Heart left ventricle (tissue), 16 donors: ENCODE measurements at regions not wholly inside any gene's neighbourhood (a gene's known extent, or its start where the extent isn't known, plus 50 kb on each side); places are given as distances from the start of the nearest gene placed in this dataset.

Experiments
- ATAC-seq, 4 donors: fragments of 200-7000 bp; cut with Tn5 transposase; one replicate each; pipeline ENCODE4 v1.9.1; 2020 to 2022; ENCODE audit warnings: moderate library complexity in 4 of 4, mild to moderate bottlenecking in 3 of 4, moderate number of reproducible peaks in 1 of 4
- DNase-seq, 5 donors: peaks; one replicate each; pipeline ENCODE4 v3.0.0-alpha.2; 2020
- H3K27ac ChIP-seq, 12 donors: fragments of 200-600 bp; sonication (generic) in 4 of 12; one replicate each; pipeline versions ENCODE4 v1.5.0 to v1.8.0; 2016 to 2022; ENCODE audit warnings: mild to moderate bottlenecking in 2 of 12
- H3K27me3 ChIP-seq, 9 donors: fragments of 200-600 bp; sonication (generic) in 2 of 9; one replicate each; pipeline versions ENCODE4 v1.5.1 to v1.8.0; 2016 to 2022; ENCODE audit warnings: mild to moderate bottlenecking in 3 of 9
- H3K36me3 ChIP-seq, 9 donors: fragments of 200-600 bp; sonication (generic) in 2 of 9; one replicate each; pipeline versions ENCODE4 v1.5.0 to v1.8.0; 2018 to 2022; ENCODE audit warnings: mild to moderate bottlenecking in 2 of 9
- H3K4me1 ChIP-seq, 12 donors: fragments of 200-600 bp; sonication (generic) in 4 of 12; one replicate each; pipeline versions ENCODE4 v1.5.0 to v1.8.0; 2016 to 2022; ENCODE audit warnings: mild to moderate bottlenecking in 3 of 12
- H3K4me3 ChIP-seq, 12 donors: fragments of 200-600 bp; sonication (generic) in 4 of 12; one replicate each; pipeline versions ENCODE4 v1.5.0 to v1.8.0; 2017 to 2022; ENCODE audit warnings: mild to moderate bottlenecking in 9 of 12, moderate library complexity in 4 of 12
- H3K9me3 ChIP-seq, 12 donors: fragments of 200-600 bp; sonication (generic) in 4 of 12; one replicate each; pipeline versions ENCODE4 v1.5.0 to v1.8.0; 2016 to 2022; ENCODE audit warnings: mild to moderate bottlenecking in 1 of 12
- CTCF ChIP-seq, 12 donors: fragments of 200-600 bp; sonication (generic) in 4 of 12; IDR thresholded peaks; one replicate each; pipeline versions ENCODE4 v1.5.0 to v1.8.0; 2018 to 2022; ENCODE audit warnings: antibody characterized with exemption in 12 of 12, mild to moderate bottlenecking in 5 of 12
- POLR2A ChIP-seq, 2 donors: fragments of 450-650 bp; IDR thresholded peaks; one replicate each; pipeline ENCODE4 v1.6.1; 2017; ENCODE audit warnings: antibody characterized with exemption in 2 of 2, mild to moderate bottlenecking in 2 of 2, moderate library complexity in 2 of 2
- WGBS, 4 donors: extraction: QIAGEN DNeasy Blood & Tissue Kit in 2 of 4; methylation state at CpG; one replicate each; pipeline versions ENCODE4 v1.1.5 to v1.1.7; 2013 to 2018; 5-methylcytosine and 5-hydroxymethylcytosine counted together
- intact Hi-C, 10 donors: fragments of 100-400 bp; cut with DNase I; formaldehyde crosslinking; loops; one replicate each; pipeline versions ENCODE4 v1.11.1 to v1.14.2; 2022
- donor health status: ischemic (EF 13 %, LVEDD 7.1; RV severe dilation, severe dysfunction).
- donor health status: healthy with polysubstance abuse.
- donor health status: DM: no; HTN: yes; CAD: no.
- donor health status: DM: no; HTN: no; CAD: no.
- donor health status: ischemic (EF 25% LVEDD 6.9; RV normal size, moderate dysfunction).
- donor health status: ischemic (EF 25% LVEDD 5.7; RV mildly dilated, moderate dysfunction).
- donor health status: healthy.
- donor health status: DM: yes; HTN: yes; CAD: no.
- donor health status: ischemic (EF 35%, LVEDD 5.7; RV mildly dilated, moderate dysfunction).
- donor health status: nonischemic (EF 11% LVEDD 7.7; RV severe dilation, severe dysfunction).
- donor health status: DM: yes; HTN: yes; CAD: no.
- donor health status: PGD.
- donor health status: ischemic (EF 29% LVEDD 5.4; RV normal size, mild dysfunction).
- donor health status: nonischemic (EF 23%, LVEDD 6.1; RV moderate dilation, normal function).

- Histone ChIP-seq H3K9me3 (peaks cover 0 to 6% (median 0%) of the 10 kb centered on the region in 12 donors), H3K27me3 (no peaks in the 10 kb centered on the region), H3K4me1 (no peaks in the 10 kb centered on the region), H3K27ac (no peak overlapping the region), H3K36me3 (no peaks in the 10 kb centered on the region), H3K4me3 (no peak overlapping the region)
- ATAC-seq: no peak
- intact Hi-C loops: no loop called here
- TF ChIP-seq CTCF (IDR thresholded peaks at IDR 0.05) (no peak), POLR2A (IDR thresholded peaks at IDR 0.05) (no peak)
- no peak for DNase-seq
Observed at GRCh38 chr6:84508981-84509380, 255.4 kb downstream of the TBX18 start.

GRCh38 chr6:84508334-84508733 lies 256.1 kb downstream of the TBX18 start:
- Histone ChIP-seq H3K27me3 (no peaks in the 10 kb centered on the region), H3K9me3 (peaks cover 0 to 6% (median 0%) of the 10 kb centered on the region in 12 donors), H3K4me3 (no peak overlapping the region), H3K4me1 (no peaks in the 10 kb centered on the region), H3K27ac (no peak overlapping the region), H3K36me3 (no peaks in the 10 kb centered on the region)
- ATAC-seq (no peak), DNase-seq (no peak)
- intact Hi-C loops: no loop called here
- no peak for TF ChIP-seq CTCF (IDR thresholded peaks at IDR 0.05)
- no peak for TF ChIP-seq POLR2A (IDR thresholded peaks at IDR 0.05)

GRCh38 chr6:84504025-84504424 lies 260.4 kb downstream of the TBX18 start:
- H3K27me3 ChIP-seq: no peaks in the 10 kb centered on the region
- no peak overlapping the region for H3K4me3 ChIP-seq
- H3K27ac ChIP-seq: no peak overlapping the region
- no peaks in the 10 kb centered on the region for H3K4me1 ChIP-seq
- ATAC-seq (no peak), DNase-seq (no peak)
- H3K36me3 ChIP-seq: no peaks in the 10 kb centered on the region
- TF ChIP-seq POLR2A (IDR thresholded peaks at IDR 0.05) (no peak), CTCF (IDR thresholded peaks at IDR 0.05) (no peak)
- 79 to 92% (median 84%) methylated on average over 2 of the region's 2 CpGs for WGBS, 4 donors
- H3K9me3 ChIP-seq: peaks cover 0 to 14% (median 0%) of the 10 kb centered on the region in 12 donors
- intact Hi-C loops: no loop called here

GRCh38 chr6:84501315-84501714 lies 263.1 kb downstream of the TBX18 start:
- TF ChIP-seq CTCF (IDR thresholded peaks at IDR 0.05): no peak
- TF ChIP-seq POLR2A (IDR thresholded peaks at IDR 0.05): no peak
- ATAC-seq (no peak), DNase-seq (no peak)
- no peaks in the 10 kb centered on the region for H3K36me3 ChIP-seq
- 65 to 80% (median 67%) methylated on average over 3 of the region's 3 CpGs for WGBS, 4 donors
- no peaks in the 10 kb centered on the region for H3K27me3 ChIP-seq
- H3K9me3 ChIP-seq: peaks cover 0 to 14% (median 0%) of the 10 kb centered on the region in 12 donors
- no peak overlapping the region for H3K27ac ChIP-seq
- no peak overlapping the region for H3K4me3 ChIP-seq
- no peaks in the 10 kb centered on the region for H3K4me1 ChIP-seq
- intact Hi-C loops: no loop called here
